Fibroblast of the aortic adventitia (primary cell): ENCODE measurements at regions not wholly inside any gene's neighbourhood (a gene's known extent, or its start where the extent isn't known, plus 50 kb on each side); places are given as distances from the start of the nearest gene placed in this dataset.
A peak's percentile ranks its signal among the peaks of the same experiment; 100 is the strongest.

Experiments used
- DNase-seq: peaks from one replicate; pipeline ENCODE4 v3.0.0-alpha.2; 2010; ENCODE audit warnings: low read depth
- H3K4me3 ChIP-seq: 2 replicates; pipeline ENCODE4 v1.5.1; 2011; ENCODE audit warnings: low read depth, mild to moderate bottlenecking, control low read depth, low read length, moderate library complexity
- TF ChIP-seq, protein P1 (sequence below): IDR thresholded peaks from 2 replicates; pipeline ENCODE4 v1.5.1; 2011; ENCODE audit warnings: mild to moderate bottlenecking, low read length, control low read depth, inconsistent platforms; ENCODE audit not compliant: insufficient read depth

GRCh38 chr14:71687166-71687831 lies 244.9 kb upstream of the RGS6 start:
- TF ChIP-seq, protein P1, sequence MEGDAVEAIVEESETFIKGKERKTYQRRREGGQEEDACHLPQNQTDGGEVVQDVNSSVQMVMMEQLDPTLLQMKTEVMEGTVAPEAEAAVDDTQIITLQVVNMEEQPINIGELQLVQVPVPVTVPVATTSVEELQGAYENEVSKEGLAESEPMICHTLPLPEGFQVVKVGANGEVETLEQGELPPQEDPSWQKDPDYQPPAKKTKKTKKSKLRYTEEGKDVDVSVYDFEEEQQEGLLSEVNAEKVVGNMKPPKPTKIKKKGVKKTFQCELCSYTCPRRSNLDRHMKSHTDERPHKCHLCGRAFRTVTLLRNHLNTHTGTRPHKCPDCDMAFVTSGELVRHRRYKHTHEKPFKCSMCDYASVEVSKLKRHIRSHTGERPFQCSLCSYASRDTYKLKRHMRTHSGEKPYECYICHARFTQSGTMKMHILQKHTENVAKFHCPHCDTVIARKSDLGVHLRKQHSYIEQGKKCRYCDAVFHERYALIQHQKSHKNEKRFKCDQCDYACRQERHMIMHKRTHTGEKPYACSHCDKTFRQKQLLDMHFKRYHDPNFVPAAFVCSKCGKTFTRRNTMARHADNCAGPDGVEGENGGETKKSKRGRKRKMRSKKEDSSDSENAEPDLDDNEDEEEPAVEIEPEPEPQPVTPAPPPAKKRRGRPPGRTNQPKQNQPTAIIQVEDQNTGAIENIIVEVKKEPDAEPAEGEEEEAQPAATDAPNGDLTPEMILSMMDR = no peak
- DNase-seq = peak; percentile 77
- no peak overlapping the region for H3K4me3 ChIP-seq

DNA sequence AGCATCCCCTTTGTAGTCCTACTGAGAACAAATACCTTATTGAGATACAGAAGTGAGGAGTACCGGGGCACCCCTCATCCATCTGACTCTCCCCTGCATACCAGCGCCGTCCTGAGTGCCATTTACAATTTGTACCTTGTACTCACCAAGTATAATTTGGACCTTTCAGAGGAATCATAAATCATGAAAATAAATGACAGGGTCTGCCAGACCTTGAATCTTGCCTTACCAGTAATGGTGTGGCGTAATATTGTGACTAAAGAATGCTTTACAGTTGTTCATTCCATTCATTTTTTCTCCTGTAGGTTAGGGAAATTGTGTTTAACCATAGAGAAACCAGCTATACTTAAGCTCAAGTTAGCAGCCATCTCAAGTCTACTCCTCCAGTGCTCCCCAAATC lies 243.7 kb upstream of the RGS6 start:
- peak; percentile 46 for DNase-seq
- no peak overlapping the region for H3K4me3 ChIP-seq
- TF ChIP-seq, protein P1 = no peak

GRCh38 chr14:71690478-71690877 lies 241.8 kb upstream of the RGS6 start:
- DNase-seq = no peak

GRCh38 chr14:71692496-71692895 lies 239.7 kb upstream of the RGS6 start:
- peak; percentile 64 for DNase-seq
- TF ChIP-seq, protein P1 = no peak
- H3K4me3 ChIP-seq = no peak overlapping the region

More at GRCh38 chr14:71690478-71690877, 241.8 kb upstream of the RGS6 start:
- no peak overlapping the region for H3K4me3 ChIP-seq
- TF ChIP-seq, protein P1 = no peak

- peak; percentile 72 for DNase-seq
- H3K4me3 ChIP-seq = no peak overlapping the region
- TF ChIP-seq, protein P1 = no peak
These were observed 238.8 kb upstream of the RGS6 start for GRCh38 chr14:71693381-71693780.

- no peak overlapping the region for H3K4me3 ChIP-seq
- DNase-seq = no peak
- TF ChIP-seq, protein P1 = no peak
These were observed 237.4 kb upstream of the RGS6 start for GRCh38 chr14:71694591-71695530.
